ENCODE measurements at regions not wholly inside any gene's neighbourhood (a gene's known extent, or its start where the extent isn't known, plus 50 kb on each side); places are given as distances from the start of the nearest gene placed in this dataset.

DNA sequence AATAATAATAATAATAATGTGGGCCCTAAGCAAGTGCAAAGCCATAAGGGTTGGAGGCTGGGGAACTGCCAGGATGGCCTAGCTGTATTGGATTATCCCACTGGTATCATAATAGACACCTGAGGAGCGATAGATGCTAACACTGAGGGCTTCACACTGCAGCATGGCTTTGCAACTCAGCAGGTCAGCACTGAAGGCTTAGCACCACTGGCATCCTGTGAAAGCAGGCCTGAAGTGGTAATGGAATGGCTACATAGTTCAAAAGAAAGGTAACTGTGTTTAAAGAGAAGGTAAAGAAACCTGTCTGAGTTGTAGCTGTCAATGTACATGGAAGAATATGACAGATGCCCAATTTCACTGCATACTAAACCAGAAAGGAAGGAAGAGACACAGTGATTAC is 359.0 kb downstream of the OSTF1 start:
- no peak for TF ChIP-seq POLR2A (IDR thresholded peaks at IDR 0.05; ENCODE audit: low read depth, low read length)
- TF ChIP-seq MYC (IDR thresholded peaks at IDR 0.05; ENCODE audit: low read depth, low read length): no peak
- TF ChIP-seq, protein P1, sequence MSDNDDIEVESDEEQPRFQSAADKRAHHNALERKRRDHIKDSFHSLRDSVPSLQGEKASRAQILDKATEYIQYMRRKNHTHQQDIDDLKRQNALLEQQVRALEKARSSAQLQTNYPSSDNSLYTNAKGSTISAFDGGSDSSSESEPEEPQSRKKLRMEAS (IDR thresholded peaks at IDR 0.05; ENCODE audit: insufficient read depth, insufficient read length): no peak
- TF ChIP-seq, protein P2, sequence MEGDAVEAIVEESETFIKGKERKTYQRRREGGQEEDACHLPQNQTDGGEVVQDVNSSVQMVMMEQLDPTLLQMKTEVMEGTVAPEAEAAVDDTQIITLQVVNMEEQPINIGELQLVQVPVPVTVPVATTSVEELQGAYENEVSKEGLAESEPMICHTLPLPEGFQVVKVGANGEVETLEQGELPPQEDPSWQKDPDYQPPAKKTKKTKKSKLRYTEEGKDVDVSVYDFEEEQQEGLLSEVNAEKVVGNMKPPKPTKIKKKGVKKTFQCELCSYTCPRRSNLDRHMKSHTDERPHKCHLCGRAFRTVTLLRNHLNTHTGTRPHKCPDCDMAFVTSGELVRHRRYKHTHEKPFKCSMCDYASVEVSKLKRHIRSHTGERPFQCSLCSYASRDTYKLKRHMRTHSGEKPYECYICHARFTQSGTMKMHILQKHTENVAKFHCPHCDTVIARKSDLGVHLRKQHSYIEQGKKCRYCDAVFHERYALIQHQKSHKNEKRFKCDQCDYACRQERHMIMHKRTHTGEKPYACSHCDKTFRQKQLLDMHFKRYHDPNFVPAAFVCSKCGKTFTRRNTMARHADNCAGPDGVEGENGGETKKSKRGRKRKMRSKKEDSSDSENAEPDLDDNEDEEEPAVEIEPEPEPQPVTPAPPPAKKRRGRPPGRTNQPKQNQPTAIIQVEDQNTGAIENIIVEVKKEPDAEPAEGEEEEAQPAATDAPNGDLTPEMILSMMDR (IDR thresholded peaks at IDR 0.05; ENCODE audit: extremely low read depth in 1 of 2, insufficient read depth in 1 of 2, low read depth in 1 of 2, low read length in 2 of 2): no peak
- no peak for TF ChIP-seq POLR2AphosphoS5 (IDR thresholded peaks at IDR 0.05; ENCODE audit: insufficient read depth, low read depth, low read length)
- TF ChIP-seq EZH2 (IDR thresholded peaks at IDR 0.05; ENCODE audit: borderline replicate concordance, low read depth, low read length, severe bottlenecking): no peak
- no peak for TF ChIP-seq JUN (IDR thresholded peaks at IDR 0.05; ENCODE audit: borderline replicate concordance, insufficient read depth, insufficient read length, low read depth)
- no peak for TF ChIP-seq FOS (IDR thresholded peaks at IDR 0.05; ENCODE audit: borderline replicate concordance, insufficient read depth, low read length)
- TF ChIP-seq GATA2 (IDR thresholded peaks at IDR 0.05; ENCODE audit: insufficient read depth, insufficient read length, low read depth, low read length): no peak
